PFSK-1 (cell line): ENCODE measurements at regions not wholly inside any gene's neighbourhood (a gene's known extent, or its start where the extent isn't known, plus 50 kb on each side); places are given as distances from the start of the nearest gene placed in this dataset.

Experiments
- FOXP2 ChIP-seq: optimal IDR thresholded peaks from 2 replicates; pipeline ENCODE3; 2011; ENCODE audit warnings: borderline replicate concordance, control low read depth, inconsistent platforms; ENCODE audit not compliant: insufficient read depth; ENCODE audit errors: extremely low read length, extremely low read depth
- POLR2AphosphoS5 ChIP-seq: IDR thresholded peaks from 2 replicates; pipeline ENCODE4 v1.6.1; 2012; ENCODE audit warnings: low read depth, mild to moderate bottlenecking, control low read depth, low read length, moderate library complexity
- SIN3A ChIP-seq: IDR thresholded peaks from 2 replicates; pipeline ENCODE4 v1.6.1; 2012; ENCODE audit warnings: mild to moderate bottlenecking, low read length, moderate library complexity, borderline replicate concordance; ENCODE audit not compliant: insufficient read depth
- TAF1 ChIP-seq: IDR thresholded peaks from 2 replicates; pipeline ENCODE4 v1.6.1; 2012; ENCODE audit warnings: low read length, control low read depth, borderline replicate concordance; ENCODE audit not compliant: insufficient read depth
- TF ChIP-seq, protein P1 (sequence below), 2 experiments: IDR thresholded peaks; 2 replicates each; pipeline versions ENCODE4 v1.6.1 to v1.8.0; 2011 to 2012; ENCODE audit warnings: low read depth in 2 of 2, low read length in 2 of 2, control low read depth in 1 of 2, inconsistent platforms in 1 of 2, mild to moderate bottlenecking in 1 of 2, moderate library complexity in 1 of 2; ENCODE audit not compliant: insufficient read depth in 1 of 2

GRCh38 chr12:30188602-30189326 lies 405.0 kb upstream of the TMTC1 start:
- TF ChIP-seq, protein P1, sequence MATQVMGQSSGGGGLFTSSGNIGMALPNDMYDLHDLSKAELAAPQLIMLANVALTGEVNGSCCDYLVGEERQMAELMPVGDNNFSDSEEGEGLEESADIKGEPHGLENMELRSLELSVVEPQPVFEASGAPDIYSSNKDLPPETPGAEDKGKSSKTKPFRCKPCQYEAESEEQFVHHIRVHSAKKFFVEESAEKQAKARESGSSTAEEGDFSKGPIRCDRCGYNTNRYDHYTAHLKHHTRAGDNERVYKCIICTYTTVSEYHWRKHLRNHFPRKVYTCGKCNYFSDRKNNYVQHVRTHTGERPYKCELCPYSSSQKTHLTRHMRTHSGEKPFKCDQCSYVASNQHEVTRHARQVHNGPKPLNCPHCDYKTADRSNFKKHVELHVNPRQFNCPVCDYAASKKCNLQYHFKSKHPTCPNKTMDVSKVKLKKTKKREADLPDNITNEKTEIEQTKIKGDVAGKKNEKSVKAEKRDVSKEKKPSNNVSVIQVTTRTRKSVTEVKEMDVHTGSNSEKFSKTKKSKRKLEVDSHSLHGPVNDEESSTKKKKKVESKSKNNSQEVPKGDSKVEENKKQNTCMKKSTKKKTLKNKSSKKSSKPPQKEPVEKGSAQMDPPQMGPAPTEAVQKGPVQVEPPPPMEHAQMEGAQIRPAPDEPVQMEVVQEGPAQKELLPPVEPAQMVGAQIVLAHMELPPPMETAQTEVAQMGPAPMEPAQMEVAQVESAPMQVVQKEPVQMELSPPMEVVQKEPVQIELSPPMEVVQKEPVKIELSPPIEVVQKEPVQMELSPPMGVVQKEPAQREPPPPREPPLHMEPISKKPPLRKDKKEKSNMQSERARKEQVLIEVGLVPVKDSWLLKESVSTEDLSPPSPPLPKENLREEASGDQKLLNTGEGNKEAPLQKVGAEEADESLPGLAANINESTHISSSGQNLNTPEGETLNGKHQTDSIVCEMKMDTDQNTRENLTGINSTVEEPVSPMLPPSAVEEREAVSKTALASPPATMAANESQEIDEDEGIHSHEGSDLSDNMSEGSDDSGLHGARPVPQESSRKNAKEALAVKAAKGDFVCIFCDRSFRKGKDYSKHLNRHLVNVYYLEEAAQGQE (IDR thresholded peaks at IDR 0.05; ENCODE audit: insufficient read depth in 1 of 2, low read depth in 2 of 2, low read length in 2 of 2) = no peak
- TF ChIP-seq FOXP2 = no peak
- TF ChIP-seq TAF1 = no peak
- no peak for TF ChIP-seq SIN3A
- no peak for TF ChIP-seq POLR2AphosphoS5

DNA sequence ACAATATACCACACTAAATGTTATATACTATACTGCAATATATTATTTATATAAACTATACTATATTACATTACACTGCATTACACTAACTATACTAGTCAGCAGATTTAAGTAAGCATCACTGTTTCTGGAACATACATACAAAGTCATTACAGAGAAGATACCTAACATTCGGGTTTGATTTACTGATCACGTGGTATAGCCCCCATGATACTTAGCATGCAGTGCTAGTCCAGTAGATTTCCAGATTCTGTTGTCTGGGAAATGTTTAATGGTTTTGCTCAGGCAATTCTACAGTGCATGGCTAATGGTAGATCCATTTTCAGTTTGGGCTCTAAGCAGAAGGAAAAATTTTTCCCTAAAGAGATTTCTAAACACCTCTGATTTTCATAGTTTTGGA lies 403.7 kb upstream of the TMTC1 start:
- TF ChIP-seq TAF1 = no peak
- no peak for TF ChIP-seq POLR2AphosphoS5
- TF ChIP-seq FOXP2 = no peak
- no peak for TF ChIP-seq SIN3A
- TF ChIP-seq, protein P1 (IDR thresholded peaks at IDR 0.05; ENCODE audit: insufficient read depth in 1 of 2, low read depth in 2 of 2, low read length in 2 of 2) = no peak

GRCh38 chr12:30181334-30181733 lies 397.6 kb upstream of the TMTC1 start:
- TF ChIP-seq POLR2AphosphoS5 (no peak), SIN3A (no peak), TAF1 (no peak), FOXP2 (no peak)
- TF ChIP-seq, protein P1 (IDR thresholded peaks at IDR 0.05; ENCODE audit: insufficient read depth in 1 of 2, low read depth in 2 of 2, low read length in 2 of 2) = no peak

GRCh38 chr12:30180602-30181001 lies 396.9 kb upstream of the TMTC1 start:
- TF ChIP-seq FOXP2 (no peak), SIN3A (no peak), POLR2AphosphoS5 (no peak), TAF1 (no peak)
- TF ChIP-seq, protein P1 (IDR thresholded peaks at IDR 0.05; ENCODE audit: insufficient read depth in 1 of 2, low read depth in 2 of 2, low read length in 2 of 2) = no peak

DNA sequence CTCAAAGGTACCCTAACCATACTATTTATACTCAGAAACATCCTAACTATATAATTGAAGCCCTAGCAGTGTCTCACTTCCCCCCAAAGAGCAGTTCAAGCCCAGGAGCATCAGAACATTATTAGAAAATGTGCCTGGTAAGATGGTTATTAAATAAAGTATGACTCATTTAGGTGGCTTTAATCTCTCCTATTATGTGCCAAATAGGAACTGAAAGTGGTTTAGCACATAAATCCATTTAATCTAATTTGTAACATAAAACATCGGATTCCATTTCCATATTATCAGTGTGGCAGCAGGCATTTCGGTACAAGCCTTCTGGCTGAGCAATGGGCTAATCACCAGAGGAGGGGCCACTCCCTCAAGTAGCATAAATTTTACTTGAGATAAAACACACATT lies 395.2 kb upstream of the TMTC1 start:
- TF ChIP-seq TAF1 (no peak), FOXP2 (no peak), POLR2AphosphoS5 (no peak), SIN3A (no peak)
- TF ChIP-seq, protein P1 (IDR thresholded peaks at IDR 0.05; ENCODE audit: insufficient read depth in 1 of 2, low read depth in 2 of 2, low read length in 2 of 2) = no peak
